B cell (primary cell): ENCODE measurements at regions not wholly inside any gene's neighbourhood (a gene's known extent, or its start where the extent isn't known, plus 50 kb on each side); places are given as distances from the start of the nearest gene placed in this dataset.
A peak's percentile ranks its signal among the peaks of the same experiment; 100 is the strongest.

ENCODE experiments used
- ATAC-seq: fragments of 200-7000 bp; cut with Tn5 transposase; one replicate; pipeline ENCODE4 v1.10.0; 2021; ENCODE audit warnings: low read depth, mild to moderate bottlenecking, moderate number of reproducible peaks, moderate library complexity
- CTCF ChIA-PET: fragments of 350-600 bp; sonication (Branson Sonifier 250); formaldehyde crosslinking; loops from one replicate; lab custom pipeline; 2021; ENCODE audit warnings: antibody characterized with exemption, inconsistent platforms; lab: Charles Lee
- POLR2A ChIA-PET: fragments of 350-600 bp; sonication (Branson Sonifier 250); formaldehyde crosslinking; loops from one replicate; lab custom pipeline; 2021; ENCODE audit warnings: antibody characterized with exemption; lab: Charles Lee
- DNase-seq: peaks from one replicate; pipeline ENCODE4 v3.0.0; 2013
- H2AFZ ChIP-seq: 2 replicates; pipeline ENCODE4 v1.6.1; 2012; ENCODE audit warnings: mild to moderate bottlenecking, low read depth, low read length; ENCODE audit not compliant: insufficient read depth, poor library complexity, severe bottlenecking
- H3K27ac ChIP-seq, 2 donors: 1 replicate in 1 of 2; 2 replicates in 1 of 2; pipeline ENCODE4 v1.5.1; 2012 to 2013; ENCODE audit warnings: low read length in 2 of 2, mild to moderate bottlenecking in 2 of 2, moderate library complexity in 1 of 2
- H3K27me3 ChIP-seq, 4 experiments: fragments of 200-600 bp in 1 of 4; sonication (generic) in 1 of 4; replicated peaks in 1 of 4; 1 replicate in 2 of 4; 2 replicates in 2 of 4; pipeline versions ENCODE4 v1.6.1 to v1.7.0; 2013 to 2016; ENCODE audit warnings: low read length in 3 of 4, mild to moderate bottlenecking in 2 of 4, mixed read lengths in 1 of 4, moderate library complexity in 1 of 4; ENCODE audit not compliant: insufficient read depth in 4 of 4, control insufficient read depth in 3 of 4; ENCODE audit errors: control extremely low read depth in 1 of 4
- H3K36me3 ChIP-seq, 2 experiments: replicated peaks in 1 of 2; 1 replicate in 1 of 2; 2 replicates in 1 of 2; pipeline versions ENCODE4 v1.6.1 to v1.7.1; 2013; ENCODE audit warnings: low read length in 1 of 2; ENCODE audit not compliant: insufficient read depth in 2 of 2, control insufficient read depth in 1 of 2; ENCODE audit errors: control extremely low read depth in 1 of 2, extremely low read depth in 1 of 2
- H3K4me1 ChIP-seq, 2 donors: fragments of 200-600 bp in 1 of 2; sonication (generic) in 1 of 2; 1 replicate in 1 of 2; 2 replicates in 1 of 2; pipeline versions ENCODE4 v1.5.1 to v1.6.1; 2013 to 2017; ENCODE audit warnings: low read length in 2 of 2; ENCODE audit not compliant: control insufficient read depth in 2 of 2, insufficient read depth in 2 of 2
- H3K4me2 ChIP-seq: replicated peaks from 2 replicates; pipeline ENCODE3; 2012; ENCODE audit warnings: mild to moderate bottlenecking, low read depth, low read length; ENCODE audit not compliant: poor library complexity, severe bottlenecking
- H3K4me3 ChIP-seq, 5 experiments: fragments of 200-600 bp in 1 of 5; sonication (generic) in 1 of 5; 1 replicate in 3 of 5; 2 replicates in 2 of 5; pipeline versions ENCODE4 v1.5.1 to v1.7.0; 2011 to 2016; ENCODE audit warnings: low read length in 4 of 5, mild to moderate bottlenecking in 4 of 5, low read depth in 2 of 5, control low read depth in 1 of 5, moderate library complexity in 1 of 5; ENCODE audit not compliant: insufficient read depth in 1 of 5; ENCODE audit errors: control extremely low read depth in 1 of 5, extremely low read depth in 1 of 5
- H3K79me2 ChIP-seq: fragments of 200-600 bp; sonication (generic); one replicate; pipeline ENCODE4 v1.6.0; 2016; ENCODE audit warnings: low read length; ENCODE audit not compliant: control insufficient read depth, insufficient read depth
- H3K9ac ChIP-seq: fragments of 200-600 bp; sonication (generic); 2 replicates; pipeline ENCODE4 v1.6.1; 2017; ENCODE audit warnings: mild to moderate bottlenecking, low read length, moderate library complexity
- H3K9me3 ChIP-seq, 3 donors: one replicate each; pipeline versions ENCODE4 v1.6.1 to v1.7.1; 2013; ENCODE audit warnings: low read length in 2 of 3; ENCODE audit not compliant: control insufficient read depth in 2 of 3, insufficient read depth in 1 of 3; ENCODE audit errors: control extremely low read depth in 1 of 3
- H4K20me1 ChIP-seq: 2 replicates; pipeline ENCODE4 v1.6.0; 2012; ENCODE audit warnings: mild to moderate bottlenecking, low read length; ENCODE audit not compliant: insufficient read depth, control insufficient read depth, poor library complexity, severe bottlenecking
- H3K27ac Mint-ChIP-seq: one replicate; pipeline ENCODE4 v1.8.0; 2021; ENCODE audit warnings: mixed read lengths
- H3K27me3 Mint-ChIP-seq: one replicate; pipeline ENCODE4 v1.8.0; 2021; ENCODE audit warnings: mixed read lengths
- H3K4me1 Mint-ChIP-seq: one replicate; pipeline ENCODE4 v1.8.0; 2021; ENCODE audit warnings: mixed read lengths
- H3K4me3 Mint-ChIP-seq: one replicate; pipeline ENCODE4 v1.8.0; 2021; ENCODE audit warnings: mixed read lengths
- H3K9me3 Mint-ChIP-seq: one replicate; pipeline ENCODE4 v1.8.0; 2022; ENCODE audit warnings: mixed read lengths; ENCODE audit not compliant: insufficient read depth
- EZH2 ChIP-seq: IDR thresholded peaks from 2 replicates; pipeline ENCODE4 v1.6.1; 2012; ENCODE audit warnings: borderline replicate concordance, low read depth, mild to moderate bottlenecking, moderate library complexity, low read length; ENCODE audit not compliant: insufficient read depth, poor library complexity, severe bottlenecking
- WGBS: methylation state at CpG from one replicate; pipeline ENCODE4 v1.1.5; 2013; ENCODE audit warnings: missing lambda C conversion rate; ENCODE audit not compliant: insufficient coverage; 5-methylcytosine and 5-hydroxymethylcytosine counted together
- intact Hi-C: fragments of 100-400 bp; cut with micrococcal nuclease; formaldehyde crosslinking; loops from one replicate; pipeline ENCODE4 v1.10.0; 2022
- TF ChIP-seq, protein P1 (sequence below): fragments of 200-600 bp; IDR thresholded peaks from one replicate; pipeline ENCODE4 v1.8.0; 2022; ENCODE audit warnings: antibody characterized with exemption, mild to moderate bottlenecking

DNA sequence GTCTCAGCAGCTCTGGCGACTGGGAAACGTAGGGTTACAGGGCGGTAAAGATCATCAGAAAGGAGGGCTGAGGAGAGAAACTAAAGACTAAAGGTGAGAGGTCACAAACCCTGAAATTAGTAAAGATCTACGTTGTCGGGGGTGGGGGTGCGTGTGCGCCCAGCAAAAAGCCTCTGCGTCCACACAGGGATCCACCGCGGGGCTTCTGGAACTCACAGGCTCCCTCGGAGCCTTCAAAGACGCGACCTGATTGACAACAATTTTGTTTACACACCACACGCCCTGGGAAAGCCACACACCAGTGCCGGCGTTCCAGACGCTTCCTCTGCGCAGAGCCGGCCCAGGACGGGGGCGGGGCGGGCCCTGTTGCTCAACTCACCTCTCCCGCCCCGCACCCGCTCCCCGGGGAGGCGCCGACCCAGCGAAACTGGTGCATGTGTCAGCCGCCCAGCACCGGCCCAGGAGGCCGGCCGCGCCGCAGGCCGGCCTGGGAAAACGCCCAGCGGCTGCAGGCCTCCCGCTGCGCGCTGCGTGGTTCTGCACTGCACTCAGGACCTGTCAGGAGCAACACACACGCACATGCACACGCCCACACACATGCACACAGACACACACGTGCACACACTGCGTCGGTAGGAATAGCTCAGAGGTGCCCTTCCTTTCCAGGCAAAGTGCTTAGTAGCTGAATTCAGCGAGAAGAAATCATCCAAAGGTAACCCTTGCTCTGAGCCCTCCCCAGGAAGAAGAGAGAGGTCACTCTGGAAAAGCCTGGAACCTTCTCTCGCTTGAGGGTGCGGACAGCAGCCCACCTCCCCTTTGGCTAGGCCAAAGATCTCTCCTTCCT, 57.2 kb upstream of the ARID1B start:
- peaks cover 37% of the 10 kb centered on the region for H3K4me1 Mint-ChIP-seq
- Histone ChIP-seq H3K36me3 (no peaks in the 10 kb centered on the region), H3K4me2 (peak overlapping the region; percentile 83), H3K9me3 (no peaks in the 10 kb centered on the region), H3K27me3 (no peaks in the 10 kb centered on the region), H3K4me3 (peak overlapping the region; percentile 47 to 69 (median 55)), H3K9ac (peak overlapping the region; percentile 63), H3K27ac (peak overlapping the region; percentile 83 to 90), H4K20me1 (no peaks in the 10 kb centered on the region), H3K4me1 (peaks cover 18 to 32% of the 10 kb centered on the region in 2 donors), H3K79me2 (no peaks in the 10 kb centered on the region), H2AFZ (peak overlapping the region; percentile 73)
- no peak for TF ChIP-seq EZH2
- TF ChIP-seq, protein P1, sequence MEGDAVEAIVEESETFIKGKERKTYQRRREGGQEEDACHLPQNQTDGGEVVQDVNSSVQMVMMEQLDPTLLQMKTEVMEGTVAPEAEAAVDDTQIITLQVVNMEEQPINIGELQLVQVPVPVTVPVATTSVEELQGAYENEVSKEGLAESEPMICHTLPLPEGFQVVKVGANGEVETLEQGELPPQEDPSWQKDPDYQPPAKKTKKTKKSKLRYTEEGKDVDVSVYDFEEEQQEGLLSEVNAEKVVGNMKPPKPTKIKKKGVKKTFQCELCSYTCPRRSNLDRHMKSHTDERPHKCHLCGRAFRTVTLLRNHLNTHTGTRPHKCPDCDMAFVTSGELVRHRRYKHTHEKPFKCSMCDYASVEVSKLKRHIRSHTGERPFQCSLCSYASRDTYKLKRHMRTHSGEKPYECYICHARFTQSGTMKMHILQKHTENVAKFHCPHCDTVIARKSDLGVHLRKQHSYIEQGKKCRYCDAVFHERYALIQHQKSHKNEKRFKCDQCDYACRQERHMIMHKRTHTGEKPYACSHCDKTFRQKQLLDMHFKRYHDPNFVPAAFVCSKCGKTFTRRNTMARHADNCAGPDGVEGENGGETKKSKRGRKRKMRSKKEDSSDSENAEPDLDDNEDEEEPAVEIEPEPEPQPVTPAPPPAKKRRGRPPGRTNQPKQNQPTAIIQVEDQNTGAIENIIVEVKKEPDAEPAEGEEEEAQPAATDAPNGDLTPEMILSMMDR, result no peak
- peak overlapping the region; percentile 97 for H3K27ac Mint-ChIP-seq
- intact Hi-C loops, result loop anchor here (1.0 kb wide), 3 partner anchors 22 to 57 kb away; partner anchors contain the start of gene ARID1B
- ChIA-PET POLR2A (interaction anchor here (0.6 to 2.2 kb wide), 8 partner anchors 9 to 300 kb away, joined by 3 to 8 read pairs (median 5); partner anchors contain the start of gene ARID1B), CTCF (interaction anchor here (0.8 to 2.0 kb wide), 8 partner anchors 9 to 218 kb away, joined by 3 to 9 read pairs (median 4); no protein-coding TSS in a partner anchor)
- H3K27me3 Mint-ChIP-seq, result no peaks in the 10 kb centered on the region
- 13% methylated on average over 50 of the region's 50 CpGs for WGBS
- H3K9me3 Mint-ChIP-seq, result peaks cover 2% of the 10 kb centered on the region
- H3K4me3 Mint-ChIP-seq, result peak overlapping the region; percentile 92
- DNase-seq, result peak; percentile 81
- peak; percentile 84 for ATAC-seq

DNA sequence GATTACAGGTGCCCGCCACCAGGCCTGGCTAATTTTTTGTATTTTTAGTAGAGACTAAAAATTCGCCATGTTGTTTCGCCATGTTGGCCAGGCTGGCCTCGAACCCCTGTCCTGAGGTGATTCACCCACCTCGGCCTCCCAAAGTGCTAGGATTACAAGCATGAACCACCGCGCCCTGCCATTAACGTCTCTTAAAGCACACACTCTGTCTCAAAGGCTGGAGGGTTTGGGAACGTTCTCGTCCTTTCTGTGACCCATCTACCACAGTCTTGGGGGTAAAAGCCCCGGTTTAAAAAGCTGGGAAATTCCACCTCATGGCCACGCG, 57.8 kb upstream of the ARID1B start:
- Mint-ChIP-seq H3K4me1 (peaks cover 41% of the 10 kb centered on the region), H3K27ac (peak overlapping the region; percentile 97), H3K4me3 (peak overlapping the region; percentile 92), H3K27me3 (no peaks in the 10 kb centered on the region), H3K9me3 (peaks cover 2% of the 10 kb centered on the region)
- TF ChIP-seq EZH2, result no peak
- TF ChIP-seq, protein P1, result no peak
- no peaks in the 10 kb centered on the region for H3K27me3 ChIP-seq
- peak overlapping the region; percentile 83 for H3K4me2 ChIP-seq
- no peak for DNase-seq
- no peaks in the 10 kb centered on the region for H3K9me3 ChIP-seq
- ATAC-seq, result no peak
- H3K79me2 ChIP-seq, result no peaks in the 10 kb centered on the region
- H3K9ac ChIP-seq, result peak overlapping the region; percentile 63
- H4K20me1 ChIP-seq, result no peaks in the 10 kb centered on the region
- intact Hi-C loops, result loop anchor here (1.0 kb wide), 1 partner anchor 33 kb away; no protein-coding TSS in a partner anchor
- CTCF ChIA-PET, result interaction anchor here (2.0 kb wide), 1 partner anchor 33 kb away, joined by 9 read pairs; no protein-coding TSS in a partner anchor
- peak overlapping the region; percentile 47 to 69 (median 55) for H3K4me3 ChIP-seq
- peak overlapping the region; percentile 73 for H2AFZ ChIP-seq
- peak overlapping the region; percentile 83 to 90 for H3K27ac ChIP-seq
- POLR2A ChIA-PET, result interaction anchor here (0.7 to 2.2 kb wide), 3 partner anchors 9 to 58 kb away, joined by 5 to 8 read pairs (median 7); partner anchors contain the start of gene ARID1B
- whole genome bisulfite sequencing, result 83% methylated on average over 9 of the region's 13 CpGs
- H3K4me1 ChIP-seq, result peaks cover 18 to 32% of the 10 kb centered on the region in 2 donors
- H3K36me3 ChIP-seq, result no peaks in the 10 kb centered on the region
